ENCODE measurements at regions not wholly inside any gene's neighbourhood (a gene's known extent, or its start where the extent isn't known, plus 50 kb on each side); places are given as distances from the start of the nearest gene placed in this dataset.

DNA sequence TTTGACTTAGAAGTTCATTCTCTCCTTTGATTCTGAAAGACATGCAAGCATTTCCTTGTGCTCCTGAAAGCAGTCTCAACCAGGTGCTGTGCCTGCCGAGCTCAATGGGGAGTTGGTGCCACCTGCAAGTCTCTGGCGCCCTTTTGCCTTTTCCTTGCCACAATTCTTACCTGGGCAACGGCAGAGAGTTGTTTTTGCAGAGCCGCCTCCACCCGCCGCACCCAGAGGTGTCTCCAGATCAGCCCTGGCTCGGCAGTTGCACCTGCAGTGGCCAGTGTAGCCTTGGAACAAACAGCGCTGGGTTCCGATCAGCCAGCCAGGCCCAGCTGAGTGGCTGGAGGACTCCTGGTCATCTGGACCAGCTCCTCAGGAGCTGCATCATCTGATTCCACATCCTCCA is 262.9 kb downstream of the IRX2 start:
- TF ChIP-seq, protein P1, sequence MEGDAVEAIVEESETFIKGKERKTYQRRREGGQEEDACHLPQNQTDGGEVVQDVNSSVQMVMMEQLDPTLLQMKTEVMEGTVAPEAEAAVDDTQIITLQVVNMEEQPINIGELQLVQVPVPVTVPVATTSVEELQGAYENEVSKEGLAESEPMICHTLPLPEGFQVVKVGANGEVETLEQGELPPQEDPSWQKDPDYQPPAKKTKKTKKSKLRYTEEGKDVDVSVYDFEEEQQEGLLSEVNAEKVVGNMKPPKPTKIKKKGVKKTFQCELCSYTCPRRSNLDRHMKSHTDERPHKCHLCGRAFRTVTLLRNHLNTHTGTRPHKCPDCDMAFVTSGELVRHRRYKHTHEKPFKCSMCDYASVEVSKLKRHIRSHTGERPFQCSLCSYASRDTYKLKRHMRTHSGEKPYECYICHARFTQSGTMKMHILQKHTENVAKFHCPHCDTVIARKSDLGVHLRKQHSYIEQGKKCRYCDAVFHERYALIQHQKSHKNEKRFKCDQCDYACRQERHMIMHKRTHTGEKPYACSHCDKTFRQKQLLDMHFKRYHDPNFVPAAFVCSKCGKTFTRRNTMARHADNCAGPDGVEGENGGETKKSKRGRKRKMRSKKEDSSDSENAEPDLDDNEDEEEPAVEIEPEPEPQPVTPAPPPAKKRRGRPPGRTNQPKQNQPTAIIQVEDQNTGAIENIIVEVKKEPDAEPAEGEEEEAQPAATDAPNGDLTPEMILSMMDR (IDR thresholded peaks at IDR 0.05): no peak
- no peak for TF ChIP-seq POLR2A (IDR thresholded peaks at IDR 0.05)
